GM19324 (cell line): ENCODE measurements at regions not wholly inside any gene's neighbourhood (a gene's known extent, or its start where the extent isn't known, plus 50 kb on each side); places are given as distances from the start of the nearest gene placed in this dataset.
"Not testable (repeated sequence)": the region's sequence is repeated elsewhere in the genome, so short reads cannot be mapped to it uniquely, and the experiment has no call there.

ENCODE experiments used
- ATAC-seq: cut with Tn5 transposase; IDR thresholded peaks from one replicate; pipeline ENCODE4 v1.9.1; 2021; ENCODE audit warnings: mild to moderate bottlenecking, moderate library complexity; ENCODE audit not compliant: unreplicated experiment, low FRiP score

GRCh38 chr1:177891809-177892208 is 78.0 kb downstream of the SEC16B start:
- ATAC-seq: no peak

GRCh38 chr1:177890479-177890878 is 79.4 kb downstream of the SEC16B start:
- no peak for ATAC-seq

- no peak for ATAC-seq
Observed at GRCh38 chr1:177884479-177885021, 85.3 kb downstream of the SEC16B start.

- ATAC-seq: no peak
Observed at GRCh38 chr1:177883581-177883980, 86.3 kb downstream of the SEC16B start.

- no peak for ATAC-seq
Observed at GRCh38 chr1:177880339-177880891, 89.4 kb downstream of the SEC16B start.

- no peak for ATAC-seq
Observed at GRCh38 chr1:177877086-177877485, 92.8 kb downstream of the SEC16B start.

- no peak for ATAC-seq
Observed at GRCh38 chr1:177873238-177873637, 96.6 kb downstream of the SEC16B start.

- no peak for ATAC-seq
Observed at GRCh38 chr1:177872308-177872900, 97.5 kb downstream of the SEC16B start.

GRCh38 chr1:177871613-177872307 is 98.1 kb downstream of the SEC16B start:
- ATAC-seq: no peak

GRCh38 chr1:177869586-177869985 is 100.3 kb downstream of the SEC16B start:
- no peak for ATAC-seq

- ATAC-seq: not testable (repeated sequence)
Observed at GRCh38 chr1:177869011-177869410, 100.8 kb downstream of the SEC16B start.

- ATAC-seq: no peak
Observed at GRCh38 chr1:177865807-177866206, 104.1 kb downstream of the SEC16B start.

GRCh38 chr1:177864538-177865305 is 105.1 kb downstream of the SEC16B start:
- no peak for ATAC-seq

GRCh38 chr1:177863796-177864195 is 106.1 kb downstream of the SEC16B start:
- ATAC-seq: no peak

GRCh38 chr1:177862916-177863315 is 106.9 kb downstream of the SEC16B start:
- ATAC-seq: no peak

- ATAC-seq: no peak
Observed at GRCh38 chr1:177859572-177859971, 110.3 kb downstream of the SEC16B start.

- no peak for ATAC-seq
Observed at GRCh38 chr1:177858332-177858821, 111.5 kb downstream of the SEC16B start.

GRCh38 chr1:177857285-177857684 is 112.6 kb downstream of the SEC16B start:
- no peak for ATAC-seq

- ATAC-seq: no peak
Observed at GRCh38 chr1:177854951-177855350, 114.9 kb downstream of the SEC16B start.

- ATAC-seq: peak; percentile 59
Observed at GRCh38 chr1:177849579-177850290, 120.1 kb downstream of the SEC16B start.
